ENCODE measurements at regions not wholly inside any gene's neighbourhood (a gene's known extent, or its start where the extent isn't known, plus 50 kb on each side); places are given as distances from the start of the nearest gene placed in this dataset.

DNA sequence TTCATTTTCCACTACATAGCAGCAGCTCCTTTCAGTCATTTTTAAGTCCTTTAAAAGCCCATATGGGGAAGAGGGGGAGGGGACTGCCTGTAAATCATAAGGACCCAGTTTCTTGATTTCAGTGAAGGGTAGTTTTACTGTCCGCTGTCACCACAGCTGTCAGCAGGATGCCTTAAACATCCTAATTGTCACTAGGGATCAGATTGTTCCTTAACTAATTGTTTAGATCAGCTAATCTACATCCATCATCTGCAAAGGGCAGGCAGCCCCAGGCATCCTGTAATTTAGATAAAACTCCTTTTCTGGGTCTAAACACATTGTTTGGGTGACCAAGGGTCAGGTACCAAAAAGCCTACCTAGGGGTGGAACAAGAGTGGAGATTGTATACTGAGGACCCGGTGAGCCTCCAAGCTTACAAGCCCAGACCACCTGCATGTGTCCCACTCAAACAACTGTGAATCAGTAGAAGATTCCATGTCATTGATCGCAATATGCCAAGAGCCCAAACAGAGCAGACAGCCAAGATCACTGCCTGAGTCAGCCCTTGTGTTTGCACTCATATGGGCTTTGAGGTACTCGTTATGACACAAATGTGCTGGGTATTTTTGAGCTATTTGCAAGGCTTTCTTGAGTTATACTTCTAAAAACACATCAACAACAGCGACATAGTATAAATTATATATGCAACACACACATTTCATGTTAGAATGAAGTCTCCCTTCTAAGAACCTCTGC is 198.7 kb upstream of the CEP162 start:
- DNase-seq (ENCODE audit: low read depth) = peak; percentile 42
- H3K4me3 ChIP-seq (ENCODE audit: low read depth, low read length) = no peak overlapping the region
- TF ChIP-seq, protein P1, sequence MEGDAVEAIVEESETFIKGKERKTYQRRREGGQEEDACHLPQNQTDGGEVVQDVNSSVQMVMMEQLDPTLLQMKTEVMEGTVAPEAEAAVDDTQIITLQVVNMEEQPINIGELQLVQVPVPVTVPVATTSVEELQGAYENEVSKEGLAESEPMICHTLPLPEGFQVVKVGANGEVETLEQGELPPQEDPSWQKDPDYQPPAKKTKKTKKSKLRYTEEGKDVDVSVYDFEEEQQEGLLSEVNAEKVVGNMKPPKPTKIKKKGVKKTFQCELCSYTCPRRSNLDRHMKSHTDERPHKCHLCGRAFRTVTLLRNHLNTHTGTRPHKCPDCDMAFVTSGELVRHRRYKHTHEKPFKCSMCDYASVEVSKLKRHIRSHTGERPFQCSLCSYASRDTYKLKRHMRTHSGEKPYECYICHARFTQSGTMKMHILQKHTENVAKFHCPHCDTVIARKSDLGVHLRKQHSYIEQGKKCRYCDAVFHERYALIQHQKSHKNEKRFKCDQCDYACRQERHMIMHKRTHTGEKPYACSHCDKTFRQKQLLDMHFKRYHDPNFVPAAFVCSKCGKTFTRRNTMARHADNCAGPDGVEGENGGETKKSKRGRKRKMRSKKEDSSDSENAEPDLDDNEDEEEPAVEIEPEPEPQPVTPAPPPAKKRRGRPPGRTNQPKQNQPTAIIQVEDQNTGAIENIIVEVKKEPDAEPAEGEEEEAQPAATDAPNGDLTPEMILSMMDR (conservative IDR thresholded peaks at IDR 0.05; ENCODE audit: low read depth, low read length) = no peak

GRCh38 chr6:84424956-84425355 is 197.5 kb upstream of the CEP162 start:
- TF ChIP-seq, protein P1 (conservative IDR thresholded peaks at IDR 0.05; ENCODE audit: low read depth, low read length) = no peak
- H3K4me3 ChIP-seq (ENCODE audit: low read depth, low read length) = no peak overlapping the region
- no peak for DNase-seq (ENCODE audit: low read depth)

- TF ChIP-seq, protein P1 (conservative IDR thresholded peaks at IDR 0.05; ENCODE audit: low read depth, low read length) = peak; percentile 99
- H3K4me3 ChIP-seq (ENCODE audit: low read depth, low read length) = peak overlapping the region; percentile 36
- peak; percentile 91 for DNase-seq (ENCODE audit: low read depth)
Observed at GRCh38 chr6:84422380-84422968, 195.0 kb upstream of the CEP162 start.

DNA sequence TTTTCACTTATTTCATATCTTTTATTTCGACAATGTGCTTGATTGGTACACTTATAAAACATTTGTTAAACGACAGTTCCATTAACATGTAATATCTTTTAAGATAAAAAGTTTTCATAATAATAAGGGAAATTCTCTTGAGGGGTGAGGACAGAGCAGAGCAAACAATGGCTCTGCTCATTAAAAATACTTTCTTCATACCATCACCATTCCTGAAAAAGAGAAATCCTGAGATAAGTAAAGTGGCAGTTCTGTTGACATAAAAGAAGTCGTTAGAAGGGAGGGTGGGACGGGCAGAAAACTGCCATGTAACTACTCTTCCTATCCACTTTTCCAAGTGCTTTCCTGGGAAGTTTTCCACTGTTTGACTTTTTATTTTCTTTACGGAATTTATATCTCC is 193.6 kb upstream of the CEP162 start:
- no peak for DNase-seq (ENCODE audit: low read depth)
- TF ChIP-seq, protein P1 (conservative IDR thresholded peaks at IDR 0.05; ENCODE audit: low read depth, low read length) = no peak
- H3K4me3 ChIP-seq (ENCODE audit: low read depth, low read length) = no peak overlapping the region

- DNase-seq (ENCODE audit: low read depth) = peak; percentile 83
- no peak overlapping the region for H3K4me3 ChIP-seq (ENCODE audit: low read depth, low read length)
- TF ChIP-seq, protein P1 (conservative IDR thresholded peaks at IDR 0.05; ENCODE audit: low read depth, low read length) = no peak
Observed at GRCh38 chr6:84417260-84417659, 189.8 kb upstream of the CEP162 start.

DNA sequence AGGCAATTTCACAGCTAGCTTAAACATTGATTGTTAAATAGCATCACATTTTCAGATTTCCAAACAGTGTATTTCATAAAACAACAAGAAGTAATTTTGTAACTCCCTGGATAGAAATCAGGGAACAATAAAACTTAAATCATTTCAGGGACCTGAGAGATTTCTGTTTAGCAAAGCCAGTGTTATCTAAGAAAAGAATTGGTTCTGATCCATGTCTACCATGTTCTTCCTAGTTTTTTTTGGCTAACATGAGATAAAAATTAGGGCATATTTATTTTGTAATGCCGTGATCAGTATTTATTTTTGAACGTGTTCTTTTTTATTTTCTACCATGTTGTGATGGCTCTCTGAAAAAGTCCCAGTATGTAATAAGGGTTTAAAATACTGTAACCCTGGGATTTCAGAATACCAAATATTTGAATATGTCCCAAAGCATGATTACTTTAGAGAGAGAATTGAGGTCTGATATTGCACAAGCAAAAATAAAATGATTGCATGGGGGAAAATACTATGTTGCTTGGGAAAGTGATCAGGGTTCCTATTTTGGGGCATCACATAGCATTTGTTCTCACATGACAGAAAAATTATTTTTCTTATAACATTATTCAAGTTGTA is 188.7 kb upstream of the CEP162 start:
- no peak for DNase-seq (ENCODE audit: low read depth)
- TF ChIP-seq, protein P1 (conservative IDR thresholded peaks at IDR 0.05; ENCODE audit: low read depth, low read length) = no peak
- H3K4me3 ChIP-seq (ENCODE audit: low read depth, low read length) = no peak overlapping the region
